ENCODE measurements at regions not wholly inside any gene's neighbourhood (a gene's known extent, or its start where the extent isn't known, plus 50 kb on each side); places are given as distances from the start of the nearest gene placed in this dataset.

GRCh38 chr16:7025616-7026190 is 306.9 kb upstream of the RBFOX1 start:
- Histone ChIP-seq H3K9ac (replicated peaks; ENCODE audit: extremely low read depth, insufficient read depth, low read length) (no peak overlapping the region), H3K4me3 (replicated peaks in 1 of 3; ENCODE audit: insufficient read depth in 1 of 3, low read depth in 1 of 3, low read length in 3 of 3) (no peak overlapping the region), H3K79me2 (ENCODE audit: control insufficient read depth, insufficient read depth, low read length) (no peaks in the 10 kb centered on the region), H3K36me3 (ENCODE audit: control insufficient read depth in 2 of 2, extremely low read depth in 1 of 2, insufficient read depth in 2 of 2, low read length in 2 of 2) (no peaks in the 10 kb centered on the region), H3K4me1 (ENCODE audit: control insufficient read depth, extremely low read depth, insufficient read depth, low read length) (no peaks in the 10 kb centered on the region), H3K9me1 (replicated peaks; ENCODE audit: control insufficient read depth, extremely low read depth, insufficient read depth, low read length) (no peaks in the 10 kb centered on the region), H2AFZ (ENCODE audit: low read depth, low read length) (no peak overlapping the region), H3K27ac (ENCODE audit: insufficient read depth, low read depth, low read length) (no peak overlapping the region), H3K9me3 (replicated peaks; ENCODE audit: control insufficient read depth, insufficient read depth, low read length) (peaks cover 6% of the 10 kb centered on the region), H3K4me2 (ENCODE audit: insufficient read depth, low read length) (no peak overlapping the region), H3K27me3 (ENCODE audit: control insufficient read depth in 2 of 2, insufficient read depth in 2 of 2, low read length in 2 of 2) (no peaks in the 10 kb centered on the region), H4K20me1 (replicated peaks; ENCODE audit: control insufficient read depth, extremely low read depth, insufficient read depth, low read length) (no peaks in the 10 kb centered on the region)
- TF ChIP-seq FOS (IDR thresholded peaks at IDR 0.05; ENCODE audit: borderline replicate concordance, insufficient read depth, low read length) (no peak), EZH2 (IDR thresholded peaks at IDR 0.05; ENCODE audit: borderline replicate concordance, low read depth, low read length, severe bottlenecking) (no peak), MAX (IDR thresholded peaks at IDR 0.05; ENCODE audit: insufficient read depth, insufficient read length) (no peak), JUN (IDR thresholded peaks at IDR 0.05; ENCODE audit: borderline replicate concordance, insufficient read depth, insufficient read length, low read depth) (no peak), POLR2A (IDR thresholded peaks at IDR 0.05; ENCODE audit: low read depth, low read length) (no peak), MYC (IDR thresholded peaks at IDR 0.05; ENCODE audit: low read depth, low read length) (no peak), CTCF (IDR thresholded peaks at IDR 0.05; ENCODE audit: extremely low read depth in 1 of 2, insufficient read depth in 1 of 2, low read depth in 1 of 2, low read length in 2 of 2) (no peak), GATA2 (IDR thresholded peaks at IDR 0.05; ENCODE audit: insufficient read depth, insufficient read length, low read depth, low read length) (no peak), POLR2AphosphoS5 (IDR thresholded peaks at IDR 0.05; ENCODE audit: insufficient read depth, low read depth, low read length) (no peak)
- no TSS peak for BruUV-seq (replicated peaks)
- DNase-seq (ENCODE audit: low read depth, low spot score) (no peak), FAIRE-seq (no peak)
- dilution Hi-C loops (cut with MboI; ENCODE audit: extremely low pct_ligation_motif_present, low sequenced_read_pairs), result no loop called here
- ChIA-PET CTCF (interaction anchor here (0.6 kb wide), 1 partner anchor 33 kb away, joined by 3 read pairs; no protein-coding TSS in a partner anchor), POLR2A (no interaction called here)
- intact Hi-C loops (cut with micrococcal nuclease), result no loop called here
